GM12891 (cell line): ENCODE measurements at regions not wholly inside any gene's neighbourhood (a gene's known extent, or its start where the extent isn't known, plus 50 kb on each side); places are given as distances from the start of the nearest gene placed in this dataset.
A peak's percentile ranks its signal among the peaks of the same experiment; 100 is the strongest.
"Not testable (repeated sequence)": the region's sequence is repeated elsewhere in the genome, so short reads cannot be mapped to it uniquely, and the experiment has no call there.

Source experiments
- DNase-seq: peaks from one replicate; pipeline ENCODE4 v3.0.0; 2011; ENCODE audit warnings: low spot score; ENCODE audit not compliant: insufficient read length
- FAIRE-seq: peaks from 2 replicates; lab custom pipeline; 2011; peaks lifted over from hg19 to GRCh38; lab: Jason Lieb, UNC
- PAX5 ChIP-seq: IDR thresholded peaks from 2 replicates; pipeline ENCODE4 v1.6.1; 2011; ENCODE audit warnings: low read length, moderate library complexity, mild to moderate bottlenecking; ENCODE audit not compliant: insufficient read depth, severe bottlenecking
- POLR2A ChIP-seq: IDR thresholded peaks from 2 replicates; pipeline ENCODE4 v1.6.1; 2011; ENCODE audit warnings: low read depth, low read length, control low read depth
- POLR2AphosphoS5 ChIP-seq: IDR thresholded peaks from 2 replicates; pipeline ENCODE4 v1.6.1; 2011; ENCODE audit warnings: low read depth, low read length, control low read depth
- POU2F2 ChIP-seq: IDR thresholded peaks from 2 replicates; pipeline ENCODE4 v1.6.1; 2011; ENCODE audit warnings: low read depth, mild to moderate bottlenecking, control low read depth, low read length, moderate library complexity
- SPI1 ChIP-seq: IDR thresholded peaks from 2 replicates; pipeline ENCODE4 v1.6.1; 2011; ENCODE audit warnings: low read depth, low read length, control low read depth
- TAF1 ChIP-seq: IDR thresholded peaks from 2 replicates; pipeline ENCODE4 v1.6.1; 2011; ENCODE audit warnings: low read depth, low read length, control low read depth

DNA sequence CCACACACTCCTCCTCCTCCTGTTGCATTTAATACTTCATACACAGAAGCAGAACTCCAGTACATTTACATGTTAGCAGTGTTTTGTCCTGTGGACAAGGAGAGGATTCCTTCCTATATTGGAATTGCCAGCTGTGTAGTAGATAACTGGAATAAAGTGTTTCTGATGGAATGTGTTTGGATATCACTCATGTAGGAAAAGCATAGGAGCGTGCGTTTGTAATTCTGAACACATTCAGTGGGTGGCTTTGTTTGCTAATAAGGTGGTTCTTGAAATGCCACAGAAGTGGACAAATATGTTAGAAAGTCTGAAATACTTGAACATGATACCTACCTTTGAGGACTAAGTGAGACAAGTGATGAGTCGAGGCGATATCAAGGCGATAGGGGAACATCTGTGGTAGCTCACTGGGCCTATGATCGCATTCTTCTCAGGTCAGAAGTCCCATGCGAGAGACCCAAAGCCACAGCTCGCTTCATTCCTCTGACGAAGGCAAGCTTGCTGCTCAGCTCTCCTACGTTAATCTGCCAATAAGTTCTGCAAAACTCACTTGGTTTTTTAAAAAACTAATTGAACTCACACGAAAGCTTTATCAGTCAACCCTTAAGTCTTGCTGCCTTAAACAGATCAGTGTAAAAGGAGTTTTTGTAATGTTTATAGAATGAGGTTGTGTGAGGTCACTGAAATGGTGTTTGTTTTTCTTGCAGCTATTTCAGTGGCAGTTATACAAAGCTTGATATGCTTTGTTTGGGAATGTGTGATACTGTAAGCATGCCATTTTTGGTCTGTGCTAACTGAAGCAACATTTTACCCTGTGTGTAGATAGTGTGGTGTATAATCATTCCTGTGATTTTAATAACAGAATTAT, 159.9 kb downstream of the SOX4 start:
- DNase-seq = no peak
- TF ChIP-seq POU2F2 = no peak
- no peak for TF ChIP-seq PAX5
- TF ChIP-seq POLR2A = no peak
- TF ChIP-seq POLR2AphosphoS5 = no peak
- TF ChIP-seq SPI1 = no peak
- no peak for TF ChIP-seq TAF1
- no peak for FAIRE-seq

GRCh38 chr6:21754891-21755290, 161.3 kb downstream of the SOX4 start:
- FAIRE-seq (no peak), DNase-seq (no peak)
- no peak for TF ChIP-seq POU2F2
- TF ChIP-seq PAX5 = no peak
- peak; percentile 66 for TF ChIP-seq SPI1
- TF ChIP-seq POLR2A = no peak
- no peak for TF ChIP-seq POLR2AphosphoS5
- no peak for TF ChIP-seq TAF1

DNA sequence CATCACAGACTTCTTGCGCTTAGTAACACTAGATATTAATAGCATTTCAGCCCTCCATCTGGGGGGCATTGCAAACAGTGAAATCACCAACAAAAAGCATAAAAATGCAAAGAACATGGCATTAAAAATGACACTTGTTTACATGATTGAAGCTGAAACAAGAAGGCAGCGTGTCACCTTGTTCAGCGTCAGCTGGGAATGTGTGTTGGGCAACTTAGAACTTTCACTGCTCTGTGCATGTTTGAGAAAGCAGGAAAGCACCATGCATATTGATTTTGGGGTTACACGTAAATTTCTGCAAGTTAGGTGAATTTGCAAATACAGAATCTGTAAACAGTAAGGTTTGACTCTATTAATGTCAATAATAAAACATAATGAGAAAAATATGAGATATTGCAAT, 162.9 kb downstream of the SOX4 start:
- no peak for TF ChIP-seq POLR2AphosphoS5
- TF ChIP-seq POLR2A = no peak
- TF ChIP-seq PAX5 = no peak
- no peak for TF ChIP-seq TAF1
- TF ChIP-seq SPI1 = no peak
- no peak for TF ChIP-seq POU2F2
- FAIRE-seq (no peak), DNase-seq (no peak)

GRCh38 chr6:21757392-21757791, 163.8 kb downstream of the SOX4 start:
- FAIRE-seq = not testable (repeated sequence)

DNA sequence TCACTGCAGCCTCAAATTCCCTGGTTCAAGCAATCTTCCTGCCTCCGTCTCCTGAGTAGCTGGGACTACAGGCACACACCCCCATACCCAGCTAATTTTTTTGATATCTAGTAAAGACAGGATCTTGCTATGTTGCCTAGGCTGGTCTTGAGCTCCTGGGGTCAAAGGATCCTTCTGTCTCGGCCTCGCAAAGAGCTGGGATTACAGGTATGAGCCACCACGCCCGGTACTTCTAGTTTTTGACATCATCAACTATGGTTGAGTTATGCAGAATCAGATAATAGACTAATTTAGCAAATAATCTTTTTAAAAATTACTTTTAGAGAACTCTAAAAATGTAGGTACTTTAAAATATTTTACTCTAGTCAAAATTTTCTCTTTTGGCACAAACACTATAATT, 166.2 kb downstream of the SOX4 start:
- no peak for FAIRE-seq
- TF ChIP-seq PAX5 (no peak), POLR2A (no peak), SPI1 (no peak), POU2F2 (no peak), POLR2AphosphoS5 (no peak), TAF1 (no peak)
- DNase-seq = no peak

More at GRCh38 chr6:21757392-21757791, 163.8 kb downstream of the SOX4 start:
- DNase-seq = not testable (repeated sequence)

GRCh38 chr6:21761053-21761730, 167.6 kb downstream of the SOX4 start:
- not testable (repeated sequence) for DNase-seq, FAIRE-seq

- no peak for TF ChIP-seq POU2F2
- no peak for TF ChIP-seq PAX5
- no peak for TF ChIP-seq POLR2AphosphoS5
- no peak for TF ChIP-seq SPI1
- no peak for TF ChIP-seq TAF1
- no peak for TF ChIP-seq POLR2A
- DNase-seq (no peak), FAIRE-seq (no peak)
Observed at GRCh38 chr6:21764989-21765388, 171.4 kb downstream of the SOX4 start.

DNA sequence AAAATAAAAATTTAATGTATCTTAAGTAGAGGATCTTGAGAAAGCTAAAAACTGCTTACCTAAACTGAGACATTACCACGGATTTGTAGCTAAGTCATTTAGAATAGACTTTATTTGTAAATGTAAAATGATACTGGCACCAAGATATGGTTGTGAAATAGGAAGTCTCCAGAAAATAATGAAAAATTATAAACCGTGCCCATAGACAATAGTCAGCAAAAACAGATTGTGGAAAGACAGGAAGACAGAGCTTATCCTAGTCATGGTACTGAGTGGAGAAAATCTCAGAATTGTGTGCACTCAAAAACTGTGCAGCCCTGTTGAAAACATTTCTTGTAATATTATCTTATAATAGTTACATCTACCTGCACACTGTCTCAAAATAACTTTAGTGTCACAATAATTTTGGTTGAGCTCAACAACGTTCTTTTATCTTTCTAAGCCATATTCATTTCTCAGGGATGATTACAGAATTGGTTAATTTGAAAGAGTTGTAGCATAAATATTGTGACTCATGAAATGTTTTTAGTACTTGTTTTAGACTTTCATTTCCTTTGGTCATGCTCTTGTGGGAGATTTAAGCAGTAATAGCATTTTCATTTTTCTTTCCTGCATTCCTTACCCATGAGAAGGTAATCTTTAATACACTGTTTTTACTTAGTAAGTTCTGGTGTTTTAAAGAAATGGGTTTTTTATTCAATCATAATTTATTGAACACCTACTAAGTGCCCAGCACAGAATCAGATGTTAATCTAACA, 174.5 kb downstream of the SOX4 start:
- FAIRE-seq (no peak), DNase-seq (no peak)
- TF ChIP-seq POU2F2 (no peak), PAX5 (no peak), SPI1 (no peak), TAF1 (no peak), POLR2AphosphoS5 (no peak), POLR2A (no peak)

GRCh38 chr6:21769405-21769861, 175.9 kb downstream of the SOX4 start:
- DNase-seq (no peak), FAIRE-seq (no peak)
- TF ChIP-seq PAX5 (no peak), SPI1 (no peak), POLR2A (no peak), POU2F2 (no peak), TAF1 (no peak), POLR2AphosphoS5 (no peak)

DNA sequence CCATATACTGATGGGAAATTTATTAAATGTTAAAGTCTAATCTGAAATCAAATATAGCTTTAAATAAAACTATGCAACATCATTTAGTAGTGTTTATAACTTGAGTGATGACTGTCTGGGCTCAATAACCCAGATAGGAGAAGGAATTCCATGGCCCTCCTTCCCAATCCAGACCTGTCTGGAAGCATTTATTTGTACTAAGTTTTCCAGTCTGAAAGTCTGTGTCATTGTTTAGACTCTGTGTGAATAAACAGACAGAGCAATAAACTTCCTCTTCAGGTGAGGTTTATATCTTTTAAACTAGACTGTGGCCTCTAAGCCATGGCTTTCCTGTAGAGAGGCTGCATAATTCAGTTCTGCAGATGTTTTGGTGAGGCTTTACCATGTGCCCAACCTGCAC, 176.4 kb downstream of the SOX4 start:
- FAIRE-seq (no peak), DNase-seq (no peak)
- TF ChIP-seq TAF1 (no peak), SPI1 (no peak), POU2F2 (no peak)
